Adrenal gland (tissue), 5 donors: ENCODE measurements at regions not wholly inside any gene's neighbourhood (a gene's known extent, or its start where the extent isn't known, plus 50 kb on each side); places are given as distances from the start of the nearest gene placed in this dataset.

Experiments used
- CTCF ChIP-seq, 6 experiments: fragments of 450-650 bp in 4 of 6; fragments of 200-600 bp in 2 of 6; sonication (generic) in 1 of 6; IDR thresholded peaks; 1 replicate in 5 of 6; 2 replicates in 1 of 6; pipeline versions ENCODE4 v1.5.1 to v1.8.0; 2016 to 2021; ENCODE audit warnings: antibody characterized with exemption in 6 of 6, mild to moderate bottlenecking in 2 of 6, moderate library complexity in 1 of 6
- POLR2A ChIP-seq, 2 donors: fragments of 450-650 bp; IDR thresholded peaks; one replicate each; pipeline ENCODE4 v1.6.1; 2017; ENCODE audit warnings: antibody characterized with exemption in 2 of 2, mild to moderate bottlenecking in 2 of 2, moderate library complexity in 1 of 2
- donor health status: DM: no; HTN: no; CAD: no.

- no peak for TF ChIP-seq CTCF (IDR thresholded peaks at IDR 0.05)
- TF ChIP-seq POLR2A (IDR thresholded peaks at IDR 0.05) = no peak
These were observed 68.6 kb upstream of the ITGA11 start for GRCh38 chr15:68500363-68501258.
